B cell (primary cell): ENCODE measurements at regions not wholly inside any gene's neighbourhood (a gene's known extent, or its start where the extent isn't known, plus 50 kb on each side); places are given as distances from the start of the nearest gene placed in this dataset.
"Not testable (repeated sequence)": the region's sequence is repeated elsewhere in the genome, so short reads cannot be mapped to it uniquely, and the experiment has no call there.

ENCODE experiments used
- ATAC-seq: fragments of 200-7000 bp; cut with Tn5 transposase; one replicate; pipeline ENCODE4 v1.10.0; 2021; ENCODE audit warnings: low read depth, mild to moderate bottlenecking, moderate number of reproducible peaks, moderate library complexity
- CTCF ChIA-PET: fragments of 350-600 bp; sonication (Branson Sonifier 250); formaldehyde crosslinking; loops from one replicate; lab custom pipeline; 2021; ENCODE audit warnings: antibody characterized with exemption, inconsistent platforms; lab: Charles Lee
- POLR2A ChIA-PET: fragments of 350-600 bp; sonication (Branson Sonifier 250); formaldehyde crosslinking; loops from one replicate; lab custom pipeline; 2021; ENCODE audit warnings: antibody characterized with exemption; lab: Charles Lee
- DNase-seq: peaks from one replicate; pipeline ENCODE4 v3.0.0; 2013
- H2AFZ ChIP-seq: 2 replicates; pipeline ENCODE4 v1.6.1; 2012; ENCODE audit warnings: mild to moderate bottlenecking, low read depth, low read length; ENCODE audit not compliant: insufficient read depth, poor library complexity, severe bottlenecking
- H3K27ac ChIP-seq, 2 donors: 1 replicate in 1 of 2; 2 replicates in 1 of 2; pipeline ENCODE4 v1.5.1; 2012 to 2013; ENCODE audit warnings: low read length in 2 of 2, mild to moderate bottlenecking in 2 of 2, moderate library complexity in 1 of 2
- H3K27me3 ChIP-seq, 4 experiments: fragments of 200-600 bp in 1 of 4; sonication (generic) in 1 of 4; replicated peaks in 1 of 4; 1 replicate in 2 of 4; 2 replicates in 2 of 4; pipeline versions ENCODE4 v1.6.1 to v1.7.0; 2013 to 2016; ENCODE audit warnings: low read length in 3 of 4, mild to moderate bottlenecking in 2 of 4, mixed read lengths in 1 of 4, moderate library complexity in 1 of 4; ENCODE audit not compliant: insufficient read depth in 4 of 4, control insufficient read depth in 3 of 4; ENCODE audit errors: control extremely low read depth in 1 of 4
- H3K36me3 ChIP-seq, 2 experiments: replicated peaks in 1 of 2; 1 replicate in 1 of 2; 2 replicates in 1 of 2; pipeline versions ENCODE4 v1.6.1 to v1.7.1; 2013; ENCODE audit warnings: low read length in 1 of 2; ENCODE audit not compliant: insufficient read depth in 2 of 2, control insufficient read depth in 1 of 2; ENCODE audit errors: control extremely low read depth in 1 of 2, extremely low read depth in 1 of 2
- H3K4me1 ChIP-seq, 2 donors: fragments of 200-600 bp in 1 of 2; sonication (generic) in 1 of 2; 1 replicate in 1 of 2; 2 replicates in 1 of 2; pipeline versions ENCODE4 v1.5.1 to v1.6.1; 2013 to 2017; ENCODE audit warnings: low read length in 2 of 2; ENCODE audit not compliant: control insufficient read depth in 2 of 2, insufficient read depth in 2 of 2
- H3K4me2 ChIP-seq: replicated peaks from 2 replicates; pipeline ENCODE3; 2012; ENCODE audit warnings: mild to moderate bottlenecking, low read depth, low read length; ENCODE audit not compliant: poor library complexity, severe bottlenecking
- H3K4me3 ChIP-seq, 5 experiments: fragments of 200-600 bp in 1 of 5; sonication (generic) in 1 of 5; 1 replicate in 3 of 5; 2 replicates in 2 of 5; pipeline versions ENCODE4 v1.5.1 to v1.7.0; 2011 to 2016; ENCODE audit warnings: low read length in 4 of 5, mild to moderate bottlenecking in 4 of 5, low read depth in 2 of 5, control low read depth in 1 of 5, moderate library complexity in 1 of 5; ENCODE audit not compliant: insufficient read depth in 1 of 5; ENCODE audit errors: control extremely low read depth in 1 of 5, extremely low read depth in 1 of 5
- H3K79me2 ChIP-seq: fragments of 200-600 bp; sonication (generic); one replicate; pipeline ENCODE4 v1.6.0; 2016; ENCODE audit warnings: low read length; ENCODE audit not compliant: control insufficient read depth, insufficient read depth
- H3K9ac ChIP-seq: fragments of 200-600 bp; sonication (generic); 2 replicates; pipeline ENCODE4 v1.6.1; 2017; ENCODE audit warnings: mild to moderate bottlenecking, low read length, moderate library complexity
- H3K9me3 ChIP-seq, 3 donors: one replicate each; pipeline versions ENCODE4 v1.6.1 to v1.7.1; 2013; ENCODE audit warnings: low read length in 2 of 3; ENCODE audit not compliant: control insufficient read depth in 2 of 3, insufficient read depth in 1 of 3; ENCODE audit errors: control extremely low read depth in 1 of 3
- H4K20me1 ChIP-seq: 2 replicates; pipeline ENCODE4 v1.6.0; 2012; ENCODE audit warnings: mild to moderate bottlenecking, low read length; ENCODE audit not compliant: insufficient read depth, control insufficient read depth, poor library complexity, severe bottlenecking
- H3K27ac Mint-ChIP-seq: one replicate; pipeline ENCODE4 v1.8.0; 2021; ENCODE audit warnings: mixed read lengths
- H3K27me3 Mint-ChIP-seq: one replicate; pipeline ENCODE4 v1.8.0; 2021; ENCODE audit warnings: mixed read lengths
- H3K4me1 Mint-ChIP-seq: one replicate; pipeline ENCODE4 v1.8.0; 2021; ENCODE audit warnings: mixed read lengths
- H3K4me3 Mint-ChIP-seq: one replicate; pipeline ENCODE4 v1.8.0; 2021; ENCODE audit warnings: mixed read lengths
- H3K9me3 Mint-ChIP-seq: one replicate; pipeline ENCODE4 v1.8.0; 2022; ENCODE audit warnings: mixed read lengths; ENCODE audit not compliant: insufficient read depth
- EZH2 ChIP-seq: IDR thresholded peaks from 2 replicates; pipeline ENCODE4 v1.6.1; 2012; ENCODE audit warnings: borderline replicate concordance, low read depth, mild to moderate bottlenecking, moderate library complexity, low read length; ENCODE audit not compliant: insufficient read depth, poor library complexity, severe bottlenecking
- WGBS: methylation state at CpG from one replicate; pipeline ENCODE4 v1.1.5; 2013; ENCODE audit warnings: missing lambda C conversion rate; ENCODE audit not compliant: insufficient coverage; 5-methylcytosine and 5-hydroxymethylcytosine counted together
- intact Hi-C: fragments of 100-400 bp; cut with micrococcal nuclease; formaldehyde crosslinking; loops from one replicate; pipeline ENCODE4 v1.10.0; 2022
- TF ChIP-seq, protein P1 (sequence below): fragments of 200-600 bp; IDR thresholded peaks from one replicate; pipeline ENCODE4 v1.8.0; 2022; ENCODE audit warnings: antibody characterized with exemption, mild to moderate bottlenecking

DNA sequence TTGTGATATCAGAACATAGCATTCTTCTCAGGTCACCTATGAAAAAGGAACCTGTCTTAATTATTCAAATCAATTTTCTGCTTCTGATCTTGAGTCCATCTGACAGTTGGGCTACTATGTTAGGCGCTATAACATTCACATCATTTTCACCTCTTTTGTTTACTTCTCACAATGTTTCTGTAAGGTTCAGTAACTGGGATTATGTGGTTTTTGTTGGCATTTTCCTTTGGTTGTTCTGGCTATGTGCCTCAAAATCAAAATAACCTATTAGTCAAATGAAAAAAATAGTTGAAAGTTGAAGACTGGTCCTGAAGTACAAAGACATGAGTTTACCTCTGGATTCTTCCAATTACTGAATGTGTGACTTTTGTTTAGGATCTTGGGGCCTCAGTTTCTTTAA, 221.3 kb upstream of the SMIM30 start:
- no peak for DNase-seq
- no peaks in the 10 kb centered on the region for H3K4me1 Mint-ChIP-seq
- CTCF ChIA-PET, result no interaction called here
- no peak for TF ChIP-seq EZH2
- TF ChIP-seq, protein P1, sequence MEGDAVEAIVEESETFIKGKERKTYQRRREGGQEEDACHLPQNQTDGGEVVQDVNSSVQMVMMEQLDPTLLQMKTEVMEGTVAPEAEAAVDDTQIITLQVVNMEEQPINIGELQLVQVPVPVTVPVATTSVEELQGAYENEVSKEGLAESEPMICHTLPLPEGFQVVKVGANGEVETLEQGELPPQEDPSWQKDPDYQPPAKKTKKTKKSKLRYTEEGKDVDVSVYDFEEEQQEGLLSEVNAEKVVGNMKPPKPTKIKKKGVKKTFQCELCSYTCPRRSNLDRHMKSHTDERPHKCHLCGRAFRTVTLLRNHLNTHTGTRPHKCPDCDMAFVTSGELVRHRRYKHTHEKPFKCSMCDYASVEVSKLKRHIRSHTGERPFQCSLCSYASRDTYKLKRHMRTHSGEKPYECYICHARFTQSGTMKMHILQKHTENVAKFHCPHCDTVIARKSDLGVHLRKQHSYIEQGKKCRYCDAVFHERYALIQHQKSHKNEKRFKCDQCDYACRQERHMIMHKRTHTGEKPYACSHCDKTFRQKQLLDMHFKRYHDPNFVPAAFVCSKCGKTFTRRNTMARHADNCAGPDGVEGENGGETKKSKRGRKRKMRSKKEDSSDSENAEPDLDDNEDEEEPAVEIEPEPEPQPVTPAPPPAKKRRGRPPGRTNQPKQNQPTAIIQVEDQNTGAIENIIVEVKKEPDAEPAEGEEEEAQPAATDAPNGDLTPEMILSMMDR, result no peak
- no peaks in the 10 kb centered on the region for H3K79me2 ChIP-seq
- H2AFZ ChIP-seq, result no peak overlapping the region
- H3K4me2 ChIP-seq, result no peak overlapping the region
- no peaks in the 10 kb centered on the region for H3K27me3 Mint-ChIP-seq
- H3K4me3 ChIP-seq, result no peak overlapping the region
- no peaks in the 10 kb centered on the region for H3K4me1 ChIP-seq
- peaks cover 5% of the 10 kb centered on the region for H3K9me3 Mint-ChIP-seq
- no peak overlapping the region for H3K9ac ChIP-seq
- no peaks in the 10 kb centered on the region for H4K20me1 ChIP-seq
- no CpG with 5 or more reads among the region's 1 CpG for WGBS
- H3K27me3 ChIP-seq, result no peaks in the 10 kb centered on the region
- H3K4me3 Mint-ChIP-seq, result no peak overlapping the region
- no peak overlapping the region for H3K27ac Mint-ChIP-seq
- POLR2A ChIA-PET, result no interaction called here
- no peak overlapping the region for H3K27ac ChIP-seq
- H3K36me3 ChIP-seq, result no peaks in the 10 kb centered on the region
- no peaks in the 10 kb centered on the region for H3K9me3 ChIP-seq
- ATAC-seq, result no peak
- intact Hi-C loops, result no loop called here

DNA sequence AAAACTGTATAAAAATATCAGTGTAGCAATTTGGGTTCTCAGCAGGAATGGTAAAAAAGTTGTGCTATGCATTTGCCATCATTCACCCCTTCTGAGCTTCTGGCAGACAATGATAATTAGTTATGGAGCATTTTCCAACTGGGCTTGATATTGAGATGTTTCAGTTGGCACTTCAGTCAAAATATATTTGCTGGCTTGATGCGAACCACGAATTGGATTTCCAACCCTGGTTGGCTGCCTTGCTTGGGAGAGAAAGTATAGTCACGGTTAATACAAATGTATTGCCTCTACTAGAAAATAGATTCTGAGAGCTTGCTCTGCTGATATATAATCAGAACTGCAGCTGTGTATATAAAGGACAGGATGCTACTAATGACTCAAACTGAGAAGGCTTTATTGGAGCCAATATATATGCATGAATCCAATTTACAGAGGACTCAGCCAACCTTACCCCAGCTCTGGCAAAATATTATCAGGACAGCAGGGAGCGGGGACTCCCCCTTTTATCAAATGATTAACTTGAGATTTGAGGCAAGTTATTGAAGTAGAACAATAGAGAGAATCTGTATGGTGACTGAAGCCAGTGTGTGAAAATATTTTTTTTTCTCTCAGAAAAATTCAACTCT, 219.8 kb upstream of the SMIM30 start:
- intact Hi-C loops, result no loop called here
- DNase-seq (no peak), ATAC-seq (no peak)
- H3K9me3 ChIP-seq, result no peaks in the 10 kb centered on the region
- no peaks in the 10 kb centered on the region for H3K79me2 ChIP-seq
- no peak overlapping the region for H3K9ac ChIP-seq
- Mint-ChIP-seq H3K4me3 (no peak overlapping the region), H3K4me1 (no peaks in the 10 kb centered on the region), H3K9me3 (peaks cover 5% of the 10 kb centered on the region), H3K27ac (no peak overlapping the region), H3K27me3 (no peaks in the 10 kb centered on the region)
- ChIA-PET CTCF (no interaction called here), POLR2A (no interaction called here)
- no peaks in the 10 kb centered on the region for H4K20me1 ChIP-seq
- TF ChIP-seq, protein P1, result no peak
- no peak for TF ChIP-seq EZH2
- no peaks in the 10 kb centered on the region for H3K36me3 ChIP-seq
- no peak overlapping the region for H2AFZ ChIP-seq
- H3K4me1 ChIP-seq, result no peaks in the 10 kb centered on the region
- H3K27ac ChIP-seq, result no peak overlapping the region
- no peak overlapping the region for H3K4me2 ChIP-seq
- 71% methylated on average over 3 of the region's 4 CpGs for whole genome bisulfite sequencing
- H3K27me3 ChIP-seq, result no peaks in the 10 kb centered on the region
- H3K4me3 ChIP-seq, result no peak overlapping the region

DNA sequence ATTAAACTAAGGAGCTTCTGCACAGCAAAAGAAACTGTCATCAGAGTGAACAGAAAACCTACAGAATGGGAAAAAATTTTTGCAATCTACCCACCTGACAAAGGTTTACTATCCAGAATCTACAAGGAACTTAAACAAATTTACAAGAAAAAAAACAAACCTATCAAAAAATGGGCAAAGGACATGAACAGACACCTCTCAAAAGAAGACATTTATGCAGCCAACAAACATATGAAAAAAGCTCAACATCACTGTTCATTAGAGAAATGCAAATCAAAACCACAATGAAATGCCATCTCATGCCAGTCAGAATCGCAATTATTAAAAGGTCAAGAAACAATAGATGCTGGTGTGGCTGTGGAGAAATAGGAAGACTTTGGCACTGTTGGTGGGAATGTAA, 218.5 kb upstream of the SMIM30 start:
- POLR2A ChIA-PET, H3K4me1 ChIP-seq, CTCF ChIA-PET, H3K9me3 ChIP-seq, H3K4me2 ChIP-seq, H3K9ac ChIP-seq, DNase-seq, H3K4me1 Mint-ChIP-seq, H4K20me1 ChIP-seq, H3K27me3 ChIP-seq, H2AFZ ChIP-seq, H3K4me3 Mint-ChIP-seq, H3K27me3 Mint-ChIP-seq, H3K36me3 ChIP-seq, H3K27ac ChIP-seq, ATAC-seq, intact Hi-C loops, H3K4me3 ChIP-seq, H3K27ac Mint-ChIP-seq, H3K79me2 ChIP-seq, H3K9me3 Mint-ChIP-seq: not testable (repeated sequence)
- WGBS, result no CpG with 5 or more reads among the region's 1 CpG
